ENCODE measurements at regions not wholly inside any gene's neighbourhood (a gene's known extent, or its start where the extent isn't known, plus 50 kb on each side); places are given as distances from the start of the nearest gene placed in this dataset.

DNA sequence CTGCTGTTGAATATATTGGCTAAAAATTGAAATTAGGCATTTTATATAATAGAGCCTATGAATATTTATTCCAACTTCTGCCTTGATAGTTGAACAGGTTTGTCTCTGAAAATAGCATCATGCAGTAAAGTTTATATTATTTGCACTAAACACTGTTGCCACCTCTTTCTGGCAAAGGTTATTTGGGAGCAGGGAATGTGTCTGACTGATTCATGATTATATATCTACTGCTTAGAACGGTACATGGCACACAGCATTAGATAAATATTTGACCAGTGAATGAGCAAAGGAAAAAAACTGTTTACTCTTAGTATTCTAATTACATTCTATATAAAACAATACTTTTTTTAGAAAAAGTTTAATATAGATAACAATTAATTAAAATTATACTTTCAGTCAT lies 123.1 kb upstream of the MGAT4C start:
- intact Hi-C loops (cut with micrococcal nuclease), result no loop called here
- no peaks in the 10 kb centered on the region for H3K36me3 Mint-ChIP-seq (ENCODE audit: low read depth)
- DNase-seq (ENCODE audit: low spot score), result no peak
- no peaks in the 10 kb centered on the region for H3K27me3 Mint-ChIP-seq (ENCODE audit: insufficient read depth)
- no peaks in the 10 kb centered on the region for H3K4me1 Mint-ChIP-seq (ENCODE audit: low read depth)
- no peak overlapping the region for H3K27ac Mint-ChIP-seq
- H3K4me3 Mint-ChIP-seq, result no peak overlapping the region
- H3K9me3 Mint-ChIP-seq, result peaks cover 11% of the 10 kb centered on the region

DNA sequence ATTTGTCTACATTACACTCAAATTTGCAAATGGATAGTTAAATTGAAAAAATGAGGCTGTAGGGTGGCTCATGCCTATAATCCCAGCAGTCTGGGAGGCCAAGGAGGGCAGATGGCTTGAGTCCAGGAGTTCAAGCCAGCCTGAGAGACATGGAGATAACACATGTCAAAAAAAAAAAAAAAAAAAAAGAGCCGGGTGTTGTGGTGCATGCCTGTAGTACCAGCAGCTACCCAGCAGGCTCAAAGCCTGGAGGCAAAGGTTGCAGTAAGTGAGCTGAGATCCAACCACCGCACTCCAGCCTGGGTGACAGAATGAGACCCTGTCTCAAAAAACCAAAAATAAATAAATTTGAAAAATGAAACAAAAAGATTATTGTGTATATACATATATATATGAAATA lies 119.9 kb upstream of the MGAT4C start:
- DNase-seq (ENCODE audit: low spot score), result no peak
- no peaks in the 10 kb centered on the region for H3K9me3 Mint-ChIP-seq

DNA sequence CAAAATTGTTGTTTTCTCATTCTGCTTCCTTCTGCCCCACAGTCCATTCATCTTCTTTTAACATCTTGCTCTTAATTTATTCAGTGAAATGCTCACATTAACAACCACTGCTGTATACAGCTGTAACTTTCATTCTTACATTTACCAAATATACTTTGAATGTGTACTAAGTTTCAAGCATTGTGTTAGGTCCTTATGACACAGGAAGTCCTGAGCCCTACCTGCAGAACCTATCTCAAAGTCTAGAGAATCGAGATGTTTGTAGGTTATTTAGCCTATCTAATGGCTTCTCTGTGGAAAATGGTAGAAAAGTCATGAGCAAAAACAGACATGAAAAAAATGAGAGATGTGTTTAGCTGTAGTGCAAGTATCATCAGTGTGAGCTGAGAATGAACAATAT lies 117.6 kb upstream of the MGAT4C start:
- no peak for DNase-seq (ENCODE audit: low spot score)
- Mint-ChIP-seq H3K27ac (no peak overlapping the region), H3K27me3 (ENCODE audit: insufficient read depth) (no peaks in the 10 kb centered on the region), H3K36me3 (ENCODE audit: low read depth) (no peaks in the 10 kb centered on the region), H3K4me3 (no peak overlapping the region), H3K9me3 (no peaks in the 10 kb centered on the region), H3K4me1 (ENCODE audit: low read depth) (no peaks in the 10 kb centered on the region)
- intact Hi-C loops (cut with micrococcal nuclease), result no loop called here

More for the DNA sequence above, 119.9 kb upstream of the MGAT4C start:
- Mint-ChIP-seq H3K36me3 (ENCODE audit: low read depth) (no peaks in the 10 kb centered on the region), H3K4me3 (no peak overlapping the region), H3K4me1 (ENCODE audit: low read depth) (no peaks in the 10 kb centered on the region), H3K27ac (no peak overlapping the region), H3K27me3 (ENCODE audit: insufficient read depth) (no peaks in the 10 kb centered on the region)
- intact Hi-C loops (cut with micrococcal nuclease), result no loop called here

DNA sequence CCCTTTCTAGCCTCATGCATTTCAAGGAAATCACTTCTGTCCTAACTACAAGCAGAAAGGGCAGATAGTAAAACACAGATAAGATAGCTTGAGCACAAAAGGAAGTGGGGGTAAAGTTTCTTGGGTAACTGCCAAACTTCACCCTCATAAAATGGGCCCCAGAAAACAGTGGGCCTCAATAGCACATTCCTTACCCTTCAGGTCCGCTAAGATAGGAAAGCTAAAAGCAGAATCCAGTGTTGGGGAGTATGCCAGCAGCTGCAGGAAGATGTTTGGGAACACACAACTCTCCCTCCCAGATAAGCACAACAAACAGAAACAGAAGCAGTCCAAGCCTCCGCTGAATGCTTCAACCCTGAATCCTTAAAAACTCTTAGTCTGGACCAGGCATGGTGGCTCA lies 110.9 kb upstream of the MGAT4C start:
- Mint-ChIP-seq H3K9me3 (peaks cover 3% of the 10 kb centered on the region), H3K36me3 (ENCODE audit: low read depth) (no peaks in the 10 kb centered on the region), H3K4me1 (ENCODE audit: low read depth) (no peaks in the 10 kb centered on the region), H3K4me3 (no peak overlapping the region), H3K27me3 (ENCODE audit: insufficient read depth) (no peaks in the 10 kb centered on the region), H3K27ac (no peak overlapping the region)
- DNase-seq (ENCODE audit: low spot score), result no peak
- intact Hi-C loops (cut with micrococcal nuclease), result no loop called here

DNA sequence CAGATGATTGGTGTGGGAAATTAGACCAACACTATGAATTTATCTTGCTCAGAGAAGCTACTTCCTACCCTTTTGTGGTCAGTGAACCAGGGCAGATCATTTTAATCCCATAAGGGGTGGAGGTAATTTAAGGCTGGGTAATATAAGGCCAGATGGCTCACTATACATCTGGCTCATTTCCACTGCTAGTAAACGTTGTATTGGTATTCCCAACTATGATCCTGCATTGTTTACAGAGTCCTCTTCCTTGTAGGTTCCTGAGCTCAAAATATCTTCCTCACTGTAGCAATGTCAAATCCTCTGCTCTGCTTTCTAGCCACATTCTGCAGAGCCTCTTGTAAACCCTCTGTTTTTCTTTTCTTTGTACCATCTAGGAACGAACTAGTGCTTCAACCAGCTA lies 93.0 kb upstream of the MGAT4C start:
- Mint-ChIP-seq H3K27me3 (ENCODE audit: insufficient read depth) (no peaks in the 10 kb centered on the region), H3K27ac (no peak overlapping the region), H3K9me3 (peaks cover 5% of the 10 kb centered on the region), H3K4me3 (no peak overlapping the region), H3K36me3 (ENCODE audit: low read depth) (no peaks in the 10 kb centered on the region), H3K4me1 (ENCODE audit: low read depth) (no peaks in the 10 kb centered on the region)
- no peak for DNase-seq (ENCODE audit: low spot score)
- intact Hi-C loops (cut with micrococcal nuclease), result no loop called here

DNA sequence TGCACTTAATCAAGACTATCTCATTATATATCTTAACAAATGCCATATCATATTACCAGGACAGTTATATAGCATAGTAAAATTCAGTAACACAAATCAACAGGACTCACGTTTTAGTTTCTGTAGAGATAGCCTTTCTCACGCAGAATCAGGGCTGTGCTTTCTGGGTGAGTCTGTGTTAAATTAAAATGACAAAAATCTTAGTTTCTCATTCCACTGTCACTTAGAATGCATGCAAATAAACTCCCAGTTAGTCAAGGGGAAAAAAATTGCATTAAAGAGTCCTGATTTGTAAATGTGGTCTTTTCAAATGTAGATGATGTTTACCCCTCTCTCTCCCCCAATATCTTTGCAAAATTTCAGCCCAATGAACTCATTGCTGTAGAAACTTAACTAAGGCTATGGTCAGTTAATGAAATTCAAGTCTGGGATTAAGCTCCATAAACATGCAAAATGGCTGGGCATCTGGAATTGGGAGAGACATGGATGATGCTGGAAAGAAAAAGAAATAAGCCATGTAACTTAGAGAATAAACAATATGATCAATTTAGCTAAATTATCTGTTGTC lies 77.8 kb upstream of the MGAT4C start:
- DNase-seq (ENCODE audit: low spot score), result no peak
- Mint-ChIP-seq H3K36me3 (ENCODE audit: low read depth) (no peaks in the 10 kb centered on the region), H3K4me3 (no peak overlapping the region), H3K9me3 (no peaks in the 10 kb centered on the region), H3K27ac (no peak overlapping the region), H3K4me1 (ENCODE audit: low read depth) (no peaks in the 10 kb centered on the region), H3K27me3 (ENCODE audit: insufficient read depth) (no peaks in the 10 kb centered on the region)
- intact Hi-C loops (cut with micrococcal nuclease), result no loop called here

DNA sequence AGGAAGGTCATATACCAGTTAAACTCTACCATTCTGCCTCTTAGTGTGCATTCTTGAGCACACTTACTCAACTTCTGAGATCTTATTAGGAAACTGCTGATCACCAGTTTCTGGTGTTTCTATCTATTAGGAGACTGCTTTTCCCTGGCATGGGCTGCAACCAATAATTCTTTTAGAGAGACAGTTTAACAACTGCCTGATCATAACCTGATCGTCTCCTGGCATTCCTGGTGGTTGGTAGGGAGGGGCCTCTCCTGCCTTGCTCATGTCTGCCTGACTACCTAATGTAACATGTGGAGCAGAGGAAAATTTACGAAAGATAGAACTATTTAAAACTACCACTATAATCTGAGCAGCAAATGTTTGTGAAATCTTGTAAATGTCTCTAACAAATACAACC lies 75.3 kb upstream of the MGAT4C start:
- H3K4me1 Mint-ChIP-seq (ENCODE audit: low read depth), result no peaks in the 10 kb centered on the region
- no peak for DNase-seq (ENCODE audit: low spot score)
- no peak overlapping the region for H3K4me3 Mint-ChIP-seq
- intact Hi-C loops (cut with micrococcal nuclease), result no loop called here
- no peaks in the 10 kb centered on the region for H3K36me3 Mint-ChIP-seq (ENCODE audit: low read depth)
- H3K9me3 Mint-ChIP-seq, result no peaks in the 10 kb centered on the region
- H3K27ac Mint-ChIP-seq, result no peak overlapping the region
- no peaks in the 10 kb centered on the region for H3K27me3 Mint-ChIP-seq (ENCODE audit: insufficient read depth)

DNA sequence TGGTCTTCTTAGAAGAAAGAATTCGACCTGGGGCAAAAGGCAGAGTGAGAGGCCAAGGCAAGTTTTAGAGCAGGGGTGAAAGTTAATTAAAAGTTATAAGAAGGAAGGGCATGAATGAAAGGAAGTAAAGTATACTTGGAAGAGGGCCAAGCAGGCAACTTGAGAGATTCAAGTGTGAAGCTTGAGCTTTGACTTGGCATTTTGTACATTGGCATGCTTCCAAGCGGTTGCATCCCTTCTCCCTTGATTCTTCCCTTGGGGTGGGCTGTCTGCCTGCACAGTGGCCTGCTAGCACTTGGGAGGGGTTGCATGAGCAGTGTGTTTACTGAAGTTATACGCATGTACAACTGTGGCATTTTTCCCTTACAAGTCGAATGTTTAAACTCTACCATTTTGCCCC lies 74.8 kb upstream of the MGAT4C start:
- DNase-seq (ENCODE audit: low spot score), result no peak
- Mint-ChIP-seq H3K27ac (no peak overlapping the region), H3K36me3 (ENCODE audit: low read depth) (no peaks in the 10 kb centered on the region), H3K4me1 (ENCODE audit: low read depth) (no peaks in the 10 kb centered on the region), H3K9me3 (no peaks in the 10 kb centered on the region), H3K27me3 (ENCODE audit: insufficient read depth) (no peaks in the 10 kb centered on the region), H3K4me3 (no peak overlapping the region)
- intact Hi-C loops (cut with micrococcal nuclease), result no loop called here

DNA sequence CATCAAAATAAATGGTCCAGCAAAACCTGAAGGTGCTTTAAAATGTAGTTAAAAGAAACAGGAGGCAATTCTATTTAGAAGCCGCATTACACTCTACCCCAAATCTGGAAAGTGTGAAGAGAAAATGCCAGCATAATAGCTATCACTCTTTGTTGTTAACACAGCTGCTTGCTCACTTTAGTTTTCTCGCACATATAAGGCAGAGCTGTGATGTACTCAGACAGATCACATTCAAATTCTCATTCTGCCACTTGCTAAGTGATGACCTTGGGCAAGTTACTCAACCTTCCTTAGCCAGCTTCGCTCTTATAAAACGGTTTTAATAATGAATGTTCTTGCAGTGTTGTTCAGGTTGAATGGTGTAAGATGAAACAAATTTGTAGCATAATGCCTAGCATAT lies 56.0 kb upstream of the MGAT4C start:
- H3K4me1 Mint-ChIP-seq (ENCODE audit: low read depth), result no peaks in the 10 kb centered on the region
- no peaks in the 10 kb centered on the region for H3K27me3 Mint-ChIP-seq (ENCODE audit: insufficient read depth)
- intact Hi-C loops (cut with micrococcal nuclease), result no loop called here
- DNase-seq (ENCODE audit: low spot score), result no peak
- no peak overlapping the region for H3K27ac Mint-ChIP-seq
- no peaks in the 10 kb centered on the region for H3K36me3 Mint-ChIP-seq (ENCODE audit: low read depth)
- no peaks in the 10 kb centered on the region for H3K9me3 Mint-ChIP-seq
- H3K4me3 Mint-ChIP-seq, result no peak overlapping the region

Data from activated T-helper 1 cell treated with anti-CD3 and anti-CD28 coated beads, Interleukin-12 subunit alpha, Interleukin-12 subunit beta, Interleukin-2, Interleukin-4 antibody, amounts not matched to agents 30 ng/mL and 10 ng/mL and 1 ng/mL, durations not matched to agents 14 hours and 24 hours and 36 hours (primary cell).